K562 (cell line): ENCODE measurements at regions not wholly inside any gene's neighbourhood (a gene's known extent, or its start where the extent isn't known, plus 50 kb on each side); places are given as distances from the start of the nearest gene placed in this dataset.

Source experiments
- E2F3 ChIP-seq: fragments of 250-450 bp; sonication (Bioruptor Pico); IDR thresholded peaks from 2 replicates; pipeline ENCODE4 v1.4.0; 2020; ENCODE audit warnings: mild to moderate bottlenecking
- ETV1 ChIP-seq: fragments of 450-650 bp; conservative IDR thresholded peaks from 2 replicates; pipeline ENCODE4 v1.6.1; 2016; ENCODE audit warnings: missing genetic modification characterization, control low read depth, low read depth, missing compliant biosample characterization
- ILF3 ChIP-seq: fragments of 450-650 bp; IDR thresholded peaks from 2 replicates; pipeline ENCODE4 v1.6.1; 2018; ENCODE audit warnings: antibody characterized with exemption, mild to moderate bottlenecking, moderate library complexity, borderline replicate concordance
- NR2C1 ChIP-seq, 2 experiments: fragments of 450-650 bp; IDR thresholded peaks; 2 replicates each; pipeline ENCODE4 v1.6.1; 2017; ENCODE audit warnings: mild to moderate bottlenecking in 2 of 2, antibody characterized with exemption in 1 of 2, inconsistent platforms in 1 of 2, missing compliant biosample characterization in 1 of 2, missing genetic modification characterization in 1 of 2
- U2AF2 ChIP-seq: fragments of 200-400 bp; formaldehyde crosslinking; optimal IDR thresholded peaks from 2 replicates; pipeline ENCODE3; 2017; ENCODE audit warnings: low read depth, mild to moderate bottlenecking, low read length
- ZNF444 ChIP-seq: fragments of 250-450 bp; sonication (Bioruptor Pico); IDR thresholded peaks from 2 replicates; pipeline ENCODE4 v1.4.0; 2020; ENCODE audit warnings: mild to moderate bottlenecking, moderate library complexity
- TF ChIP-seq, protein P1 (sequence below), 3 experiments: IDR thresholded peaks in 2 of 3; conservative IDR thresholded peaks in 1 of 3; 2 replicates each; pipeline ENCODE4 v1.5.1; 2011 to 2012; ENCODE audit warnings: low read length in 3 of 3, mild to moderate bottlenecking in 3 of 3, control low read depth in 2 of 3, improper control_type of control experiment in 1 of 3, inconsistent platforms in 1 of 3, low read depth in 1 of 3, mixed read lengths in 1 of 3, moderate library complexity in 1 of 3; ENCODE audit not compliant: insufficient read depth in 2 of 3
- TF ChIP-seq, protein P2 (sequence below): fragments of 250-450 bp; sonication (Bioruptor Pico); IDR thresholded peaks from 2 replicates; pipeline ENCODE4 v1.5.1; 2021; ENCODE audit warnings: mild to moderate bottlenecking
- TF ChIP-seq, protein P3 (sequence below): fragments of 450-650 bp; IDR thresholded peaks from 2 replicates; pipeline ENCODE4 v1.6.1; 2016; ENCODE audit warnings: mild to moderate bottlenecking, moderate library complexity

DNA sequence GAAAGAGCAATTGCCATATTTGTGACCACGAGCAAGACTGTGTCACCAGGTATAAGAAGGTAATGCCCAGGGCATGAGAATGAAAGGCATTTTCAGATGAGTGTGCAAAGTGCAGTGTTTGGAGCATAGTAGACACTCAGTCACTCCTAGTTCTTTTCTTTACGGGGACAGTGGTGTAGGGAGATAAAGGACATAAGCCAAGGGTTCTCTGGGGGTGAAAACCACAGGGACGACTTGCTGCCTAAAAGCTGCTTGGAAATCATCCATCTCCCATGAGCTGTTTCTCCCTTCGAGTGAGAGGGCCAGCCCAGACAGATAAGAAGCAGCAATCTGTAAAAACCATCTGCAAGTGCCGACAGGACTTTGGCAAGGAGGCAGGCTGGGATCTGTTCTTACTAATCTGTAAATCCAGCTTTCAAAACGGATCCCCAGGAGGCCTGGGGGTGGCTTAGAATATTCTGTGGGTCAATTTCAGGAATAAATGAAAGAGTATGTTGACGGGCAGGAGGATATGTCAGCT lies 221.6 kb downstream of the LPIN1 start (continued):
- TF ChIP-seq E2F3 (CRISPR knock-in tag) (no peak), U2AF2 (no peak), NR2C1 (IDR thresholded peaks at IDR 0.05) (0 out of 2 replicates have a peak, but pooled peaks have one; percentile 26), NR2C1 (tag; IDR thresholded peaks at IDR 0.05) (peak; percentile 71; the same call in 1 of the 2 replicates), ZNF444 (CRISPR knock-in tag) (no peak), ILF3 (no peak), ETV1 (tag) (peak; percentile 65)
- TF ChIP-seq, protein P1, sequence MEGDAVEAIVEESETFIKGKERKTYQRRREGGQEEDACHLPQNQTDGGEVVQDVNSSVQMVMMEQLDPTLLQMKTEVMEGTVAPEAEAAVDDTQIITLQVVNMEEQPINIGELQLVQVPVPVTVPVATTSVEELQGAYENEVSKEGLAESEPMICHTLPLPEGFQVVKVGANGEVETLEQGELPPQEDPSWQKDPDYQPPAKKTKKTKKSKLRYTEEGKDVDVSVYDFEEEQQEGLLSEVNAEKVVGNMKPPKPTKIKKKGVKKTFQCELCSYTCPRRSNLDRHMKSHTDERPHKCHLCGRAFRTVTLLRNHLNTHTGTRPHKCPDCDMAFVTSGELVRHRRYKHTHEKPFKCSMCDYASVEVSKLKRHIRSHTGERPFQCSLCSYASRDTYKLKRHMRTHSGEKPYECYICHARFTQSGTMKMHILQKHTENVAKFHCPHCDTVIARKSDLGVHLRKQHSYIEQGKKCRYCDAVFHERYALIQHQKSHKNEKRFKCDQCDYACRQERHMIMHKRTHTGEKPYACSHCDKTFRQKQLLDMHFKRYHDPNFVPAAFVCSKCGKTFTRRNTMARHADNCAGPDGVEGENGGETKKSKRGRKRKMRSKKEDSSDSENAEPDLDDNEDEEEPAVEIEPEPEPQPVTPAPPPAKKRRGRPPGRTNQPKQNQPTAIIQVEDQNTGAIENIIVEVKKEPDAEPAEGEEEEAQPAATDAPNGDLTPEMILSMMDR (IDR thresholded peaks at IDR 0.05 in 2 of 3, conservative IDR thresholded peaks at IDR 0.05 in 1 of 3; ENCODE audit: insufficient read depth in 2 of 3, low read depth in 1 of 3, low read length in 3 of 3), result no peak; a peak in 1 of 6 replicates
- TF ChIP-seq, protein P2, sequence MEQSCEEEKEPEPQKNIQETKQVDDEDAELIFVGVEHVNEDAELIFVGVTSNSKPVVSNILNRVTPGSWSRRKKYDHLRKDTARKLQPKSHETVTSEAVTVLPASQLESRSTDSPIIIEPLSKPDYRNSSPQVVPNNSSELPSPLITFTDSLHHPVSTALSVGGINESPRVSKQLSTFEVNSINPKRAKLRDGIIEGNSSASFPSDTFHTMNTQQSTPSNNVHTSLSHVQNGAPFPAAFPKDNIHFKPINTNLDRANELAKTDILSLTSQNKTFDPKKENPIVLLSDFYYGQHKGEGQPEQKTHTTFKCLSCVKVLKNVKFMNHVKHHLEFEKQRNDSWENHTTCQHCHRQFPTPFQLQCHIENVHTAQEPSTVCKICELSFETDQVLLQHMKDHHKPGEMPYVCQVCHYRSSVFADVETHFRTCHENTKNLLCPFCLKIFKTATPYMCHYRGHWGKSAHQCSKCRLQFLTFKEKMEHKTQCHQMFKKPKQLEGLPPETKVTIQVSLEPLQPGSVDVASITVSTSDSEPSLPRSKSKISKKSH, result no peak
- TF ChIP-seq, protein P3, sequence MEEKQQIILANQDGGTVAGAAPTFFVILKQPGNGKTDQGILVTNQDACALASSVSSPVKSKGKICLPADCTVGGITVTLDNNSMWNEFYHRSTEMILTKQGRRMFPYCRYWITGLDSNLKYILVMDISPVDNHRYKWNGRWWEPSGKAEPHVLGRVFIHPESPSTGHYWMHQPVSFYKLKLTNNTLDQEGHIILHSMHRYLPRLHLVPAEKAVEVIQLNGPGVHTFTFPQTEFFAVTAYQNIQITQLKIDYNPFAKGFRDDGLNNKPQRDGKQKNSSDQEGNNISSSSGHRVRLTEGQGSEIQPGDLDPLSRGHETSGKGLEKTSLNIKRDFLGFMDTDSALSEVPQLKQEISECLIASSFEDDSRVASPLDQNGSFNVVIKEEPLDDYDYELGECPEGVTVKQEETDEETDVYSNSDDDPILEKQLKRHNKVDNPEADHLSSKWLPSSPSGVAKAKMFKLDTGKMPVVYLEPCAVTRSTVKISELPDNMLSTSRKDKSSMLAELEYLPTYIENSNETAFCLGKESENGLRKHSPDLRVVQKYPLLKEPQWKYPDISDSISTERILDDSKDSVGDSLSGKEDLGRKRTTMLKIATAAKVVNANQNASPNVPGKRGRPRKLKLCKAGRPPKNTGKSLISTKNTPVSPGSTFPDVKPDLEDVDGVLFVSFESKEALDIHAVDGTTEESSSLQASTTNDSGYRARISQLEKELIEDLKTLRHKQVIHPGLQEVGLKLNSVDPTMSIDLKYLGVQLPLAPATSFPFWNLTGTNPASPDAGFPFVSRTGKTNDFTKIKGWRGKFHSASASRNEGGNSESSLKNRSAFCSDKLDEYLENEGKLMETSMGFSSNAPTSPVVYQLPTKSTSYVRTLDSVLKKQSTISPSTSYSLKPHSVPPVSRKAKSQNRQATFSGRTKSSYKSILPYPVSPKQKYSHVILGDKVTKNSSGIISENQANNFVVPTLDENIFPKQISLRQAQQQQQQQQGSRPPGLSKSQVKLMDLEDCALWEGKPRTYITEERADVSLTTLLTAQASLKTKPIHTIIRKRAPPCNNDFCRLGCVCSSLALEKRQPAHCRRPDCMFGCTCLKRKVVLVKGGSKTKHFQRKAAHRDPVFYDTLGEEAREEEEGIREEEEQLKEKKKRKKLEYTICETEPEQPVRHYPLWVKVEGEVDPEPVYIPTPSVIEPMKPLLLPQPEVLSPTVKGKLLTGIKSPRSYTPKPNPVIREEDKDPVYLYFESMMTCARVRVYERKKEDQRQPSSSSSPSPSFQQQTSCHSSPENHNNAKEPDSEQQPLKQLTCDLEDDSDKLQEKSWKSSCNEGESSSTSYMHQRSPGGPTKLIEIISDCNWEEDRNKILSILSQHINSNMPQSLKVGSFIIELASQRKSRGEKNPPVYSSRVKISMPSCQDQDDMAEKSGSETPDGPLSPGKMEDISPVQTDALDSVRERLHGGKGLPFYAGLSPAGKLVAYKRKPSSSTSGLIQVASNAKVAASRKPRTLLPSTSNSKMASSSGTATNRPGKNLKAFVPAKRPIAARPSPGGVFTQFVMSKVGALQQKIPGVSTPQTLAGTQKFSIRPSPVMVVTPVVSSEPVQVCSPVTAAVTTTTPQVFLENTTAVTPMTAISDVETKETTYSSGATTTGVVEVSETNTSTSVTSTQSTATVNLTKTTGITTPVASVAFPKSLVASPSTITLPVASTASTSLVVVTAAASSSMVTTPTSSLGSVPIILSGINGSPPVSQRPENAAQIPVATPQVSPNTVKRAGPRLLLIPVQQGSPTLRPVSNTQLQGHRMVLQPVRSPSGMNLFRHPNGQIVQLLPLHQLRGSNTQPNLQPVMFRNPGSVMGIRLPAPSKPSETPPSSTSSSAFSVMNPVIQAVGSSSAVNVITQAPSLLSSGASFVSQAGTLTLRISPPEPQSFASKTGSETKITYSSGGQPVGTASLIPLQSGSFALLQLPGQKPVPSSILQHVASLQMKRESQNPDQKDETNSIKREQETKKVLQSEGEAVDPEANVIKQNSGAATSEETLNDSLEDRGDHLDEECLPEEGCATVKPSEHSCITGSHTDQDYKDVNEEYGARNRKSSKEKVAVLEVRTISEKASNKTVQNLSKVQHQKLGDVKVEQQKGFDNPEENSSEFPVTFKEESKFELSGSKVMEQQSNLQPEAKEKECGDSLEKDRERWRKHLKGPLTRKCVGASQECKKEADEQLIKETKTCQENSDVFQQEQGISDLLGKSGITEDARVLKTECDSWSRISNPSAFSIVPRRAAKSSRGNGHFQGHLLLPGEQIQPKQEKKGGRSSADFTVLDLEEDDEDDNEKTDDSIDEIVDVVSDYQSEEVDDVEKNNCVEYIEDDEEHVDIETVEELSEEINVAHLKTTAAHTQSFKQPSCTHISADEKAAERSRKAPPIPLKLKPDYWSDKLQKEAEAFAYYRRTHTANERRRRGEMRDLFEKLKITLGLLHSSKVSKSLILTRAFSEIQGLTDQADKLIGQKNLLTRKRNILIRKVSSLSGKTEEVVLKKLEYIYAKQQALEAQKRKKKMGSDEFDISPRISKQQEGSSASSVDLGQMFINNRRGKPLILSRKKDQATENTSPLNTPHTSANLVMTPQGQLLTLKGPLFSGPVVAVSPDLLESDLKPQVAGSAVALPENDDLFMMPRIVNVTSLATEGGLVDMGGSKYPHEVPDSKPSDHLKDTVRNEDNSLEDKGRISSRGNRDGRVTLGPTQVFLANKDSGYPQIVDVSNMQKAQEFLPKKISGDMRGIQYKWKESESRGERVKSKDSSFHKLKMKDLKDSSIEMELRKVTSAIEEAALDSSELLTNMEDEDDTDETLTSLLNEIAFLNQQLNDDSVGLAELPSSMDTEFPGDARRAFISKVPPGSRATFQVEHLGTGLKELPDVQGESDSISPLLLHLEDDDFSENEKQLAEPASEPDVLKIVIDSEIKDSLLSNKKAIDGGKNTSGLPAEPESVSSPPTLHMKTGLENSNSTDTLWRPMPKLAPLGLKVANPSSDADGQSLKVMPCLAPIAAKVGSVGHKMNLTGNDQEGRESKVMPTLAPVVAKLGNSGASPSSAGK, result no peak
